ENCODE measurements at regions not wholly inside any gene's neighbourhood (a gene's known extent, or its start where the extent isn't known, plus 50 kb on each side); places are given as distances from the start of the nearest gene placed in this dataset.
"Not testable (repeated sequence)": the region's sequence is repeated elsewhere in the genome, so short reads cannot be mapped to it uniquely, and the experiment has no call there.

DNA sequence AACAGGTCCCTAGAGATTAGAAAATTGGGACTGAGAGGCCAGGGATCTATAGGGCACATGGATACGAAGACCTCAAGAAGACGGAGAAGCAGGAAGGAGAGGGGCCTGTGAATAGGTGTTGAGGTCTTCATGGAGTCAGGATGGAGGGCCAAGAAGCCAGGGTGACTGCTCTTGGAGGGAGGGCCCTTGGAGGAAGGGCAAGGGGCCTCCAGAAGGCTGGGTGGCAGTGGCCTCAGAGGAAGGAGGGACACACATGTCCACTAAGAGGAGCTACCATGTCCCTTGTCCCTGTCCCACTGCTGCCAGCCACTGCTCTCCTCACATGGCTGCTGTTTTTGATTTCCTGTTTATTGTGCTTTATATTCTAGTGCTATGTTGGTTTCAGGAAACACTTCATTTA is 589.5 kb upstream of the B3GAT1 start:
- TF ChIP-seq, protein P1, sequence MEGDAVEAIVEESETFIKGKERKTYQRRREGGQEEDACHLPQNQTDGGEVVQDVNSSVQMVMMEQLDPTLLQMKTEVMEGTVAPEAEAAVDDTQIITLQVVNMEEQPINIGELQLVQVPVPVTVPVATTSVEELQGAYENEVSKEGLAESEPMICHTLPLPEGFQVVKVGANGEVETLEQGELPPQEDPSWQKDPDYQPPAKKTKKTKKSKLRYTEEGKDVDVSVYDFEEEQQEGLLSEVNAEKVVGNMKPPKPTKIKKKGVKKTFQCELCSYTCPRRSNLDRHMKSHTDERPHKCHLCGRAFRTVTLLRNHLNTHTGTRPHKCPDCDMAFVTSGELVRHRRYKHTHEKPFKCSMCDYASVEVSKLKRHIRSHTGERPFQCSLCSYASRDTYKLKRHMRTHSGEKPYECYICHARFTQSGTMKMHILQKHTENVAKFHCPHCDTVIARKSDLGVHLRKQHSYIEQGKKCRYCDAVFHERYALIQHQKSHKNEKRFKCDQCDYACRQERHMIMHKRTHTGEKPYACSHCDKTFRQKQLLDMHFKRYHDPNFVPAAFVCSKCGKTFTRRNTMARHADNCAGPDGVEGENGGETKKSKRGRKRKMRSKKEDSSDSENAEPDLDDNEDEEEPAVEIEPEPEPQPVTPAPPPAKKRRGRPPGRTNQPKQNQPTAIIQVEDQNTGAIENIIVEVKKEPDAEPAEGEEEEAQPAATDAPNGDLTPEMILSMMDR (IDR thresholded peaks at IDR 0.05), result no peak
- no peak for TF ChIP-seq EZH2 (IDR thresholded peaks at IDR 0.05; ENCODE audit: borderline replicate concordance, insufficient read depth, low read depth, low read length, poor library complexity, severe bottlenecking)
- intact Hi-C loops (cut with micrococcal nuclease), result no loop called here
- H3K9me3 Mint-ChIP-seq (ENCODE audit: insufficient read depth), result no peaks in the 10 kb centered on the region

DNA sequence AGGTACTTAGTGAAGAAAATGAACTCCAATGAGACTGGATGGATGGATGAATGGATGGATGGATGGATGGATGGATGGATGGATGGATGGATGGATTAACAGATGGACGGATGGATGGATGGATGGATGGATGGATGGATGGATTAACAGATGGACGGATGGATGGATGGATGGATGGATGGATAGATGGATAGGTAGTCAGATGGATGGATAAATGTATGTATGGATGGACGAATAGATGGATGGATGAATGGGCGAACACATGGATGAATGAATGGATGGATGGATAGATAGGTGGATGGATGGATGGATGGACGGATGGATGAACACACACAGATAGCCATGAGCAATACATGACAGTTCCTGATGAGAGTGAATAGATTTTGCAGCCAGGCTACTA is 589.0 kb upstream of the B3GAT1 start:
- H3K27me3 Mint-ChIP-seq; H3K4me1 ChIP-seq (ENCODE audit: control insufficient read depth in 2 of 2, insufficient read depth in 2 of 2, low read length in 2 of 2); ATAC-seq (ENCODE audit: low read depth); intact Hi-C loops (cut with micrococcal nuclease); H3K27ac Mint-ChIP-seq; H3K4me3 Mint-ChIP-seq; DNase-seq; CTCF ChIA-PET; H3K36me3 ChIP-seq (replicated peaks in 1 of 2; ENCODE audit: control extremely low read depth in 1 of 2, control insufficient read depth in 1 of 2, extremely low read depth in 1 of 2, insufficient read depth in 2 of 2, low read length in 1 of 2); H3K9me3 Mint-ChIP-seq (ENCODE audit: insufficient read depth); H3K4me1 Mint-ChIP-seq; H3K4me2 ChIP-seq (replicated peaks; ENCODE audit: low read depth, low read length, poor library complexity, severe bottlenecking); POLR2A ChIA-PET; H2AFZ ChIP-seq (ENCODE audit: insufficient read depth, low read depth, low read length, poor library complexity, severe bottlenecking); H3K9ac ChIP-seq (ENCODE audit: low read length); H3K27me3 ChIP-seq (replicated peaks in 1 of 4; ENCODE audit: control extremely low read depth in 1 of 4, control insufficient read depth in 3 of 4, insufficient read depth in 4 of 4, low read length in 3 of 4); H3K9me3 ChIP-seq (ENCODE audit: control extremely low read depth in 1 of 3, control insufficient read depth in 2 of 3, insufficient read depth in 1 of 3, low read length in 2 of 3); H3K4me3 ChIP-seq (ENCODE audit: control extremely low read depth in 1 of 5, extremely low read depth in 1 of 5, insufficient read depth in 1 of 5, low read depth in 2 of 5, low read length in 4 of 5); H3K79me2 ChIP-seq (ENCODE audit: control insufficient read depth, insufficient read depth, low read length); H3K27ac ChIP-seq (ENCODE audit: low read length in 2 of 2); H4K20me1 ChIP-seq (ENCODE audit: control insufficient read depth, insufficient read depth, low read length, poor library complexity, severe bottlenecking): not testable (repeated sequence)
- 76% methylated on average over 5 of the region's 5 CpGs for WGBS (ENCODE audit: insufficient coverage)

More for the DNA sequence above, 589.5 kb upstream of the B3GAT1 start:
- H3K27ac ChIP-seq (ENCODE audit: low read length in 2 of 2), result no peak overlapping the region
- Mint-ChIP-seq H3K27ac (no peak overlapping the region), H3K27me3 (peaks cover 4% of the 10 kb centered on the region), H3K4me3 (no peak overlapping the region), H3K4me1 (no peaks in the 10 kb centered on the region)
- ChIA-PET POLR2A (no interaction called here), CTCF (no interaction called here)
- H3K79me2 ChIP-seq (ENCODE audit: control insufficient read depth, insufficient read depth, low read length), result no peaks in the 10 kb centered on the region
- H3K9ac ChIP-seq (ENCODE audit: low read length), result no peak overlapping the region
- H3K9me3 ChIP-seq (ENCODE audit: control extremely low read depth in 1 of 3, control insufficient read depth in 2 of 3, insufficient read depth in 1 of 3, low read length in 2 of 3), result peaks cover 0 to 2% (median 0%) of the 10 kb centered on the region in 3 donors
- H3K4me2 ChIP-seq (replicated peaks; ENCODE audit: low read depth, low read length, poor library complexity, severe bottlenecking), result no peak overlapping the region
- ATAC-seq (ENCODE audit: low read depth) (no peak), DNase-seq (no peak)
- H3K27me3 ChIP-seq (replicated peaks in 1 of 4; ENCODE audit: control extremely low read depth in 1 of 4, control insufficient read depth in 3 of 4, insufficient read depth in 4 of 4, low read length in 3 of 4), result no peaks in the 10 kb centered on the region
- no peak overlapping the region for H3K4me3 ChIP-seq (ENCODE audit: control extremely low read depth in 1 of 5, extremely low read depth in 1 of 5, insufficient read depth in 1 of 5, low read depth in 2 of 5, low read length in 4 of 5)
- H3K36me3 ChIP-seq (replicated peaks in 1 of 2; ENCODE audit: control extremely low read depth in 1 of 2, control insufficient read depth in 1 of 2, extremely low read depth in 1 of 2, insufficient read depth in 2 of 2, low read length in 1 of 2), result no peaks in the 10 kb centered on the region
- no CpG with 5 or more reads among the region's 2 CpGs for WGBS (ENCODE audit: insufficient coverage)
- H4K20me1 ChIP-seq (ENCODE audit: control insufficient read depth, insufficient read depth, low read length, poor library complexity, severe bottlenecking), result no peaks in the 10 kb centered on the region
- H3K4me1 ChIP-seq (ENCODE audit: control insufficient read depth in 2 of 2, insufficient read depth in 2 of 2, low read length in 2 of 2), result no peaks in the 10 kb centered on the region
- no peak overlapping the region for H2AFZ ChIP-seq (ENCODE audit: insufficient read depth, low read depth, low read length, poor library complexity, severe bottlenecking)
